ENCODE measurements at regions not wholly inside any gene's neighbourhood (a gene's known extent, or its start where the extent isn't known, plus 50 kb on each side); places are given as distances from the start of the nearest gene placed in this dataset.
"Not testable (repeated sequence)": the region's sequence is repeated elsewhere in the genome, so short reads cannot be mapped to it uniquely, and the experiment has no call there.

- H3K36me3 Mint-ChIP-seq (ENCODE audit: low read depth); H3K27me3 Mint-ChIP-seq; H3K4me3 Mint-ChIP-seq; intact Hi-C loops (cut with micrococcal nuclease); H3K27ac Mint-ChIP-seq; H3K4me1 Mint-ChIP-seq (ENCODE audit: low read depth): not testable (repeated sequence)
- H3K9me3 Mint-ChIP-seq = peaks cover 26% of the 10 kb centered on the region
Measured at GRCh38 chr1:102109493-102109892, 112.8 kb upstream of the OLFM3 start.

- H3K36me3 Mint-ChIP-seq (ENCODE audit: low read depth) = no peaks in the 10 kb centered on the region
- H3K4me1 Mint-ChIP-seq (ENCODE audit: low read depth) = no peaks in the 10 kb centered on the region
- peaks cover 26% of the 10 kb centered on the region for H3K9me3 Mint-ChIP-seq
- no peak overlapping the region for H3K27ac Mint-ChIP-seq
- intact Hi-C loops (cut with micrococcal nuclease) = no loop called here
- H3K27me3 Mint-ChIP-seq = no peaks in the 10 kb centered on the region
- no peak overlapping the region for H3K4me3 Mint-ChIP-seq
Measured at GRCh38 chr1:102107441-102107840, 110.7 kb upstream of the OLFM3 start.

GRCh38 chr1:102105931-102106550 lies 109.3 kb upstream of the OLFM3 start:
- Mint-ChIP-seq H3K4me1 (ENCODE audit: low read depth) (no peaks in the 10 kb centered on the region), H3K9me3 (peaks cover 23% of the 10 kb centered on the region), H3K4me3 (no peak overlapping the region), H3K36me3 (ENCODE audit: low read depth) (no peaks in the 10 kb centered on the region), H3K27me3 (no peaks in the 10 kb centered on the region), H3K27ac (no peak overlapping the region)
- intact Hi-C loops (cut with micrococcal nuclease) = no loop called here

GRCh38 chr1:102103646-102104045 lies 106.9 kb upstream of the OLFM3 start:
- Mint-ChIP-seq H3K36me3 (ENCODE audit: low read depth) (no peaks in the 10 kb centered on the region), H3K9me3 (peaks cover under 1% of the 10 kb centered on the region), H3K4me3 (no peak overlapping the region), H3K27ac (no peak overlapping the region), H3K4me1 (ENCODE audit: low read depth) (no peaks in the 10 kb centered on the region), H3K27me3 (no peaks in the 10 kb centered on the region)
- intact Hi-C loops (cut with micrococcal nuclease) = no loop called here

- intact Hi-C loops (cut with micrococcal nuclease) = no loop called here
- Mint-ChIP-seq H3K36me3 (ENCODE audit: low read depth) (no peaks in the 10 kb centered on the region), H3K4me1 (ENCODE audit: low read depth) (no peaks in the 10 kb centered on the region), H3K9me3 (no peaks in the 10 kb centered on the region), H3K27me3 (no peaks in the 10 kb centered on the region), H3K27ac (no peak overlapping the region), H3K4me3 (no peak overlapping the region)
Measured at GRCh38 chr1:102102276-102102780, 105.6 kb upstream of the OLFM3 start.

- H3K4me3 Mint-ChIP-seq = no peak overlapping the region
- H3K36me3 Mint-ChIP-seq (ENCODE audit: low read depth) = no peaks in the 10 kb centered on the region
- no peaks in the 10 kb centered on the region for H3K9me3 Mint-ChIP-seq
- no peak overlapping the region for H3K27ac Mint-ChIP-seq
- intact Hi-C loops (cut with micrococcal nuclease) = no loop called here
- no peaks in the 10 kb centered on the region for H3K27me3 Mint-ChIP-seq
- no peaks in the 10 kb centered on the region for H3K4me1 Mint-ChIP-seq (ENCODE audit: low read depth)
Measured at GRCh38 chr1:102100666-102101065, 103.9 kb upstream of the OLFM3 start.

- no peaks in the 10 kb centered on the region for H3K4me1 Mint-ChIP-seq (ENCODE audit: low read depth)
- no peaks in the 10 kb centered on the region for H3K27me3 Mint-ChIP-seq
- H3K36me3 Mint-ChIP-seq (ENCODE audit: low read depth) = no peaks in the 10 kb centered on the region
- H3K4me3 Mint-ChIP-seq = no peak overlapping the region
- no peak overlapping the region for H3K27ac Mint-ChIP-seq
- intact Hi-C loops (cut with micrococcal nuclease) = no loop called here
- no peaks in the 10 kb centered on the region for H3K9me3 Mint-ChIP-seq
Measured at GRCh38 chr1:102099916-102100315, 103.2 kb upstream of the OLFM3 start.

- no peaks in the 10 kb centered on the region for H3K4me1 Mint-ChIP-seq (ENCODE audit: low read depth)
- intact Hi-C loops (cut with micrococcal nuclease) = no loop called here
- H3K36me3 Mint-ChIP-seq (ENCODE audit: low read depth) = no peaks in the 10 kb centered on the region
- H3K4me3 Mint-ChIP-seq = no peak overlapping the region
- H3K9me3 Mint-ChIP-seq = no peaks in the 10 kb centered on the region
- H3K27me3 Mint-ChIP-seq = no peaks in the 10 kb centered on the region
- no peak overlapping the region for H3K27ac Mint-ChIP-seq
Measured at GRCh38 chr1:102098536-102098935, 101.8 kb upstream of the OLFM3 start.

- no peak overlapping the region for H3K4me3 Mint-ChIP-seq
- no peaks in the 10 kb centered on the region for H3K9me3 Mint-ChIP-seq
- no peaks in the 10 kb centered on the region for H3K36me3 Mint-ChIP-seq (ENCODE audit: low read depth)
- no peaks in the 10 kb centered on the region for H3K4me1 Mint-ChIP-seq (ENCODE audit: low read depth)
- no peaks in the 10 kb centered on the region for H3K27me3 Mint-ChIP-seq
- no peak overlapping the region for H3K27ac Mint-ChIP-seq
- intact Hi-C loops (cut with micrococcal nuclease) = no loop called here
Measured at GRCh38 chr1:102098081-102098480, 101.4 kb upstream of the OLFM3 start.

GRCh38 chr1:102097451-102097850 lies 100.7 kb upstream of the OLFM3 start:
- H3K4me1 Mint-ChIP-seq (ENCODE audit: low read depth) = no peaks in the 10 kb centered on the region
- no peaks in the 10 kb centered on the region for H3K9me3 Mint-ChIP-seq
- no peaks in the 10 kb centered on the region for H3K27me3 Mint-ChIP-seq
- H3K4me3 Mint-ChIP-seq = no peak overlapping the region
- H3K36me3 Mint-ChIP-seq (ENCODE audit: low read depth) = no peaks in the 10 kb centered on the region
- no peak overlapping the region for H3K27ac Mint-ChIP-seq
- intact Hi-C loops (cut with micrococcal nuclease) = no loop called here

- Mint-ChIP-seq H3K4me1 (ENCODE audit: low read depth) (no peaks in the 10 kb centered on the region), H3K27me3 (no peaks in the 10 kb centered on the region), H3K27ac (no peak overlapping the region), H3K4me3 (no peak overlapping the region), H3K36me3 (ENCODE audit: low read depth) (no peaks in the 10 kb centered on the region), H3K9me3 (no peaks in the 10 kb centered on the region)
- intact Hi-C loops (cut with micrococcal nuclease) = no loop called here
Measured at GRCh38 chr1:102096162-102096561, 99.4 kb upstream of the OLFM3 start.

- Mint-ChIP-seq H3K27ac (no peak overlapping the region), H3K9me3 (peaks cover 34% of the 10 kb centered on the region), H3K4me1 (ENCODE audit: low read depth) (no peaks in the 10 kb centered on the region), H3K27me3 (no peaks in the 10 kb centered on the region), H3K4me3 (no peak overlapping the region), H3K36me3 (ENCODE audit: low read depth) (no peaks in the 10 kb centered on the region)
- intact Hi-C loops (cut with micrococcal nuclease) = no loop called here
Measured at GRCh38 chr1:102089791-102090190, 93.1 kb upstream of the OLFM3 start.

GRCh38 chr1:102085896-102086295 lies 89.2 kb upstream of the OLFM3 start:
- no peak overlapping the region for H3K4me3 Mint-ChIP-seq

GRCh38 chr1:102084771-102085535 lies 88.2 kb upstream of the OLFM3 start:
- Mint-ChIP-seq H3K27me3 (no peaks in the 10 kb centered on the region), H3K4me3 (no peak overlapping the region), H3K9me3 (peaks cover 33% of the 10 kb centered on the region), H3K36me3 (ENCODE audit: low read depth) (no peaks in the 10 kb centered on the region), H3K27ac (no peak overlapping the region), H3K4me1 (ENCODE audit: low read depth) (no peaks in the 10 kb centered on the region)
- intact Hi-C loops (cut with micrococcal nuclease) = no loop called here

More at GRCh38 chr1:102085896-102086295, 89.2 kb upstream of the OLFM3 start:
- H3K27me3 Mint-ChIP-seq = no peaks in the 10 kb centered on the region
- peaks cover 34% of the 10 kb centered on the region for H3K9me3 Mint-ChIP-seq
- no peak overlapping the region for H3K27ac Mint-ChIP-seq
- H3K4me1 Mint-ChIP-seq (ENCODE audit: low read depth) = no peaks in the 10 kb centered on the region
- intact Hi-C loops (cut with micrococcal nuclease) = no loop called here
- no peaks in the 10 kb centered on the region for H3K36me3 Mint-ChIP-seq (ENCODE audit: low read depth)
